WTC11 (cell line): ENCODE measurements at regions not wholly inside any gene's neighbourhood (a gene's known extent, or its start where the extent isn't known, plus 50 kb on each side); places are given as distances from the start of the nearest gene placed in this dataset.

Source experiments
- ATAC-seq: fragments of 200-7000 bp; cut with Tn5 transposase; 2 replicates; pipeline ENCODE4 v1.10.0; 2021; ENCODE audit warnings: mild to moderate bottlenecking, moderate library complexity
- CTCF ChIA-PET: fragments of 300-600 bp; sonication (Branson Sonifier 250); formaldehyde crosslinking; loops from one replicate; lab custom pipeline; 2021; ENCODE audit warnings: antibody characterized with exemption; lab: Charles Lee
- POLR2A ChIA-PET: fragments of 350-600 bp; sonication (Branson Sonifier 250); formaldehyde crosslinking; loops from one replicate; lab custom pipeline; 2021; ENCODE audit warnings: antibody characterized with exemption; lab: Charles Lee
- DNase-seq: peaks from one replicate; pipeline ENCODE4 v3.0.0; 2021; ENCODE audit warnings: low spot score
- H3K27ac Mint-ChIP-seq: 2 replicates; pipeline ENCODE4 v1.8.0; 2021; ENCODE audit warnings: mixed read lengths
- H3K27me3 Mint-ChIP-seq: 2 replicates; pipeline ENCODE4 v1.8.0; 2021; ENCODE audit warnings: low read depth, mild to moderate bottlenecking, moderate library complexity, mixed read lengths
- H3K36me3 Mint-ChIP-seq: 2 replicates; pipeline ENCODE4 v1.8.0; 2021; ENCODE audit warnings: mixed read lengths
- H3K4me1 Mint-ChIP-seq: 2 replicates; pipeline ENCODE4 v1.8.0; 2022; ENCODE audit warnings: mixed read lengths
- H3K4me3 Mint-ChIP-seq: 2 replicates; pipeline ENCODE4 v1.8.0; 2021; ENCODE audit warnings: mild to moderate bottlenecking, moderate library complexity, mixed read lengths
- H3K9me3 Mint-ChIP-seq: 2 replicates; pipeline ENCODE4 v1.8.0; 2021; ENCODE audit warnings: mixed read lengths
- ATF6 ChIP-seq: sonication (generic); formaldehyde crosslinking; IDR thresholded peaks from 2 replicates; pipeline ENCODE4 v1.8.1; 2023; ENCODE audit warnings: mild to moderate bottlenecking, missing genetic modification reagents
- CBFB ChIP-seq: sonication (generic); formaldehyde crosslinking; IDR thresholded peaks from 2 replicates; pipeline ENCODE4 v1.8.1; 2022; ENCODE audit warnings: mild to moderate bottlenecking, low read depth, missing genetic modification reagents
- ESRRA ChIP-seq: sonication (generic); formaldehyde crosslinking; IDR thresholded peaks from 2 replicates; pipeline ENCODE4 v1.8.1; 2022; ENCODE audit warnings: mild to moderate bottlenecking, missing genetic modification reagents, borderline replicate concordance
- IRF2 ChIP-seq: sonication (generic); formaldehyde crosslinking; IDR thresholded peaks from 2 replicates; pipeline ENCODE4 v1.8.0; 2022; ENCODE audit warnings: low read depth, missing genetic modification reagents, borderline replicate concordance
- JAZF1 ChIP-seq: fragments of 250-450 bp; sonication (Bioruptor Pico); IDR thresholded peaks from 2 replicates; pipeline ENCODE4 v1.9.0; 2021; ENCODE audit warnings: moderate library complexity, mild to moderate bottlenecking, inconsistent platforms
- MXD4 ChIP-seq: fragments of 250-450 bp; sonication (Bioruptor Pico); IDR thresholded peaks from 2 replicates; pipeline ENCODE4 v1.8.0; 2021; ENCODE audit warnings: mild to moderate bottlenecking, moderate library complexity, borderline replicate concordance
- OVOL2 ChIP-seq: fragments of 250-450 bp; sonication (Bioruptor Pico); IDR thresholded peaks from 2 replicates; pipeline ENCODE4 v1.9.0; 2021; ENCODE audit warnings: mild to moderate bottlenecking, borderline replicate concordance
- PRRX2 ChIP-seq: fragments of 250-450 bp; sonication (Bioruptor Pico); IDR thresholded peaks from 2 replicates; pipeline ENCODE4 v1.8.0; 2021; ENCODE audit warnings: mild to moderate bottlenecking
- RORB ChIP-seq: fragments of 250-450 bp; sonication (Bioruptor Pico); IDR thresholded peaks from 2 replicates; pipeline ENCODE4 v1.9.0; 2021; ENCODE audit warnings: mild to moderate bottlenecking
- SMAD3 ChIP-seq: sonication (generic); formaldehyde crosslinking; IDR thresholded peaks from 2 replicates; pipeline ENCODE4 v1.8.0; 2022; ENCODE audit warnings: missing genetic modification reagents, mild to moderate bottlenecking, borderline replicate concordance
- TEAD1 ChIP-seq: sonication (generic); formaldehyde crosslinking; IDR thresholded peaks from 2 replicates; pipeline ENCODE4 v1.8.0; 2022; ENCODE audit warnings: mild to moderate bottlenecking, missing genetic modification reagents
- ZNF219 ChIP-seq: sonication (generic); formaldehyde crosslinking; IDR thresholded peaks from 2 replicates; pipeline ENCODE4 v1.8.0; 2023; ENCODE audit warnings: missing genetic modification reagents, mild to moderate bottlenecking, borderline replicate concordance
- ZNF263 ChIP-seq: sonication (generic); formaldehyde crosslinking; IDR thresholded peaks from 2 replicates; pipeline ENCODE4 v1.8.1; 2022; ENCODE audit warnings: low read depth, mild to moderate bottlenecking, moderate library complexity, missing genetic modification reagents
- ZNF416 ChIP-seq: fragments of 250-450 bp; sonication (Bioruptor Pico); IDR thresholded peaks from 2 replicates; pipeline ENCODE4 v1.9.0; 2021; ENCODE audit warnings: mild to moderate bottlenecking, inconsistent platforms
- TF ChIP-seq, protein P1 (sequence below): fragments of 200-600 bp; IDR thresholded peaks from 2 replicates; pipeline ENCODE4 v1.8.0; 2022; ENCODE audit warnings: antibody characterized with exemption
- TF ChIP-seq, protein P2 (sequence below): sonication (generic); formaldehyde crosslinking; IDR thresholded peaks from 2 replicates; pipeline ENCODE4 v1.8.0; 2023; ENCODE audit warnings: missing genetic modification reagents
- TF ChIP-seq, protein P3 (sequence below): fragments of 250-450 bp; sonication (Bioruptor Pico); IDR thresholded peaks from 2 replicates; pipeline ENCODE4 v2.1.2; 2022; ENCODE audit warnings: mild to moderate bottlenecking, moderate library complexity
- TF ChIP-seq, protein P4 (sequence below): fragments of 250-450 bp; sonication (Bioruptor Pico); IDR thresholded peaks from 2 replicates; pipeline ENCODE4 v1.9.0; 2021; ENCODE audit warnings: mild to moderate bottlenecking, borderline replicate concordance
- TF ChIP-seq, protein P5 (sequence below): sonication (generic); formaldehyde crosslinking; IDR thresholded peaks from 2 replicates; pipeline ENCODE4 v1.8.0; 2022; ENCODE audit warnings: mild to moderate bottlenecking, missing genetic modification reagents

GRCh38 chr2:142642650-142643049, 234.8 kb upstream of the KYNU start:
- Mint-ChIP-seq H3K27me3 (no peaks in the 10 kb centered on the region; the same call in 1 of the 2 replicates), H3K9me3 (peaks cover 12% of the 10 kb centered on the region), H3K36me3 (no peaks in the 10 kb centered on the region; the same call in 1 of the 2 replicates), H3K27ac (no peak overlapping the region), H3K4me3 (no peak overlapping the region), H3K4me1 (no peaks in the 10 kb centered on the region)
- DNase-seq (no peak), ATAC-seq (no peak)
- POLR2A ChIA-PET = no interaction called here
- CTCF ChIA-PET = no interaction called here
- TF ChIP-seq ZNF416 (CRISPR knock-in tag) (no peak), JAZF1 (CRISPR knock-in tag) (no peak), ZNF263 (CRISPR knock-in tag) (no peak), CBFB (CRISPR knock-in tag) (no peak), ESRRA (CRISPR knock-in tag) (no peak), ATF6 (no peak), ZNF219 (no peak), MXD4 (no peak), TEAD1 (no peak)
- TF ChIP-seq, protein P1, sequence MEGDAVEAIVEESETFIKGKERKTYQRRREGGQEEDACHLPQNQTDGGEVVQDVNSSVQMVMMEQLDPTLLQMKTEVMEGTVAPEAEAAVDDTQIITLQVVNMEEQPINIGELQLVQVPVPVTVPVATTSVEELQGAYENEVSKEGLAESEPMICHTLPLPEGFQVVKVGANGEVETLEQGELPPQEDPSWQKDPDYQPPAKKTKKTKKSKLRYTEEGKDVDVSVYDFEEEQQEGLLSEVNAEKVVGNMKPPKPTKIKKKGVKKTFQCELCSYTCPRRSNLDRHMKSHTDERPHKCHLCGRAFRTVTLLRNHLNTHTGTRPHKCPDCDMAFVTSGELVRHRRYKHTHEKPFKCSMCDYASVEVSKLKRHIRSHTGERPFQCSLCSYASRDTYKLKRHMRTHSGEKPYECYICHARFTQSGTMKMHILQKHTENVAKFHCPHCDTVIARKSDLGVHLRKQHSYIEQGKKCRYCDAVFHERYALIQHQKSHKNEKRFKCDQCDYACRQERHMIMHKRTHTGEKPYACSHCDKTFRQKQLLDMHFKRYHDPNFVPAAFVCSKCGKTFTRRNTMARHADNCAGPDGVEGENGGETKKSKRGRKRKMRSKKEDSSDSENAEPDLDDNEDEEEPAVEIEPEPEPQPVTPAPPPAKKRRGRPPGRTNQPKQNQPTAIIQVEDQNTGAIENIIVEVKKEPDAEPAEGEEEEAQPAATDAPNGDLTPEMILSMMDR = no peak
- TF ChIP-seq, protein P2, sequence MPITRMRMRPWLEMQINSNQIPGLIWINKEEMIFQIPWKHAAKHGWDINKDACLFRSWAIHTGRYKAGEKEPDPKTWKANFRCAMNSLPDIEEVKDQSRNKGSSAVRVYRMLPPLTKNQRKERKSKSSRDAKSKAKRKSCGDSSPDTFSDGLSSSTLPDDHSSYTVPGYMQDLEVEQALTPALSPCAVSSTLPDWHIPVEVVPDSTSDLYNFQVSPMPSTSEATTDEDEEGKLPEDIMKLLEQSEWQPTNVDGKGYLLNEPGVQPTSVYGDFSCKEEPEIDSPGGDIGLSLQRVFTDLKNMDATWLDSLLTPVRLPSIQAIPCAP (CRISPR knock-in tag) = no peak
- TF ChIP-seq, protein P3, sequence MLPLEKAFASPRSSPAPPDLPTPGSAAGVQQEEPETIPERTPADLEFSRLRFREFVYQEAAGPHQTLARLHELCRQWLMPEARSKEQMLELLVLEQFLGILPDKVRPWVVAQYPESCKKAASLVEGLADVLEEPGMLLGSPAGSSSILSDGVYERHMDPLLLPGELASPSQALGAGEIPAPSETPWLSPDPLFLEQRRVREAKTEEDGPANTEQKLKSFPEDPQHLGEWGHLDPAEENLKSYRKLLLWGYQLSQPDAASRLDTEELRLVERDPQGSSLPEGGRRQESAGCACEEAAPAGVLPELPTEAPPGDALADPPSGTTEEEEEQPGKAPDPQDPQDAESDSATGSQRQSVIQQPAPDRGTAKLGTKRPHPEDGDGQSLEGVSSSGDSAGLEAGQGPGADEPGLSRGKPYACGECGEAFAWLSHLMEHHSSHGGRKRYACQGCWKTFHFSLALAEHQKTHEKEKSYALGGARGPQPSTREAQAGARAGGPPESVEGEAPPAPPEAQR (CRISPR knock-in tag) = no peak

DNA sequence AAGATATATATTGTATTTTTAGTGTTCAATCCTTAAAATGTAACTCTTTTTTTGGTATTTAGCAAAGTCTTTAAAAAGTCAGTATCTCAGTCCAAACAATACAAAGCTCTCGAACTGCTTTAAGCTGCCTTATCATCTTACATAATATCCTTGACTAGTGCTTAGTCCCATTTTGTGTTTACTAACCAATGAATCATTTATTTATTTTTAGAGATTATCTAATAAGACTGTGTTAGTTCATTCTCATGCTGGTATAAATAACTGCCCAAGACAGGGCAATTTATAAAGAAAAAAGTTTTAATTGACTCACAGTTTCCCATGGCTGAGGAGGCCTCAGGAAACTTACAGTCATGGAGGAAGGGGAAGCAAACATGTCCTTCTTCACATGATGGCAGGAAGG, 248.3 kb upstream of the KYNU start:
- Mint-ChIP-seq H3K9me3 (peaks cover 19% of the 10 kb centered on the region), H3K4me3 (no peak overlapping the region), H3K36me3 (peaks cover 9% of the 10 kb centered on the region; the same call in 1 of the 2 replicates), H3K27ac (no peak overlapping the region), H3K4me1 (no peaks in the 10 kb centered on the region; the same call in 1 of the 2 replicates), H3K27me3 (no peaks in the 10 kb centered on the region)
- CTCF ChIA-PET = no interaction called here
- POLR2A ChIA-PET = no interaction called here
- TF ChIP-seq, protein P4, sequence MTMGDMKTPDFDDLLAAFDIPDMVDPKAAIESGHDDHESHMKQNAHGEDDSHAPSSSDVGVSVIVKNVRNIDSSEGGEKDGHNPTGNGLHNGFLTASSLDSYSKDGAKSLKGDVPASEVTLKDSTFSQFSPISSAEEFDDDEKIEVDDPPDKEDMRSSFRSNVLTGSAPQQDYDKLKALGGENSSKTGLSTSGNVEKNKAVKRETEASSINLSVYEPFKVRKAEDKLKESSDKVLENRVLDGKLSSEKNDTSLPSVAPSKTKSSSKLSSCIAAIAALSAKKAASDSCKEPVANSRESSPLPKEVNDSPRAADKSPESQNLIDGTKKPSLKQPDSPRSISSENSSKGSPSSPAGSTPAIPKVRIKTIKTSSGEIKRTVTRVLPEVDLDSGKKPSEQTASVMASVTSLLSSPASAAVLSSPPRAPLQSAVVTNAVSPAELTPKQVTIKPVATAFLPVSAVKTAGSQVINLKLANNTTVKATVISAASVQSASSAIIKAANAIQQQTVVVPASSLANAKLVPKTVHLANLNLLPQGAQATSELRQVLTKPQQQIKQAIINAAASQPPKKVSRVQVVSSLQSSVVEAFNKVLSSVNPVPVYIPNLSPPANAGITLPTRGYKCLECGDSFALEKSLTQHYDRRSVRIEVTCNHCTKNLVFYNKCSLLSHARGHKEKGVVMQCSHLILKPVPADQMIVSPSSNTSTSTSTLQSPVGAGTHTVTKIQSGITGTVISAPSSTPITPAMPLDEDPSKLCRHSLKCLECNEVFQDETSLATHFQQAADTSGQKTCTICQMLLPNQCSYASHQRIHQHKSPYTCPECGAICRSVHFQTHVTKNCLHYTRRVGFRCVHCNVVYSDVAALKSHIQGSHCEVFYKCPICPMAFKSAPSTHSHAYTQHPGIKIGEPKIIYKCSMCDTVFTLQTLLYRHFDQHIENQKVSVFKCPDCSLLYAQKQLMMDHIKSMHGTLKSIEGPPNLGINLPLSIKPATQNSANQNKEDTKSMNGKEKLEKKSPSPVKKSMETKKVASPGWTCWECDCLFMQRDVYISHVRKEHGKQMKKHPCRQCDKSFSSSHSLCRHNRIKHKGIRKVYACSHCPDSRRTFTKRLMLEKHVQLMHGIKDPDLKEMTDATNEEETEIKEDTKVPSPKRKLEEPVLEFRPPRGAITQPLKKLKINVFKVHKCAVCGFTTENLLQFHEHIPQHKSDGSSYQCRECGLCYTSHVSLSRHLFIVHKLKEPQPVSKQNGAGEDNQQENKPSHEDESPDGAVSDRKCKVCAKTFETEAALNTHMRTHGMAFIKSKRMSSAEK (CRISPR knock-in tag) = no peak
- TF ChIP-seq PRRX2 (CRISPR knock-in tag) (no peak), RORB (CRISPR knock-in tag) (no peak), OVOL2 (no peak), SMAD3 (CRISPR knock-in tag) (no peak), IRF2 (CRISPR knock-in tag) (no peak), JAZF1 (CRISPR knock-in tag) (no peak)
- TF ChIP-seq, protein P5, sequence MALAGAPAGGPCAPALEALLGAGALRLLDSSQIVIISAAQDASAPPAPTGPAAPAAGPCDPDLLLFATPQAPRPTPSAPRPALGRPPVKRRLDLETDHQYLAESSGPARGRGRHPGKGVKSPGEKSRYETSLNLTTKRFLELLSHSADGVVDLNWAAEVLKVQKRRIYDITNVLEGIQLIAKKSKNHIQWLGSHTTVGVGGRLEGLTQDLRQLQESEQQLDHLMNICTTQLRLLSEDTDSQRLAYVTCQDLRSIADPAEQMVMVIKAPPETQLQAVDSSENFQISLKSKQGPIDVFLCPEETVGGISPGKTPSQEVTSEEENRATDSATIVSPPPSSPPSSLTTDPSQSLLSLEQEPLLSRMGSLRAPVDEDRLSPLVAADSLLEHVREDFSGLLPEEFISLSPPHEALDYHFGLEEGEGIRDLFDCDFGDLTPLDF (CRISPR knock-in tag) = no peak
- DNase-seq (no peak), ATAC-seq (no peak)
